PC-3 (cell line): ENCODE measurements at regions not wholly inside any gene's neighbourhood (a gene's known extent, or its start where the extent isn't known, plus 50 kb on each side); places are given as distances from the start of the nearest gene placed in this dataset.

Experiments used
- ATAC-seq: fragments of 200-7000 bp; cut with Tn5 transposase; 2 replicates; pipeline ENCODE4 v1.9.1; 2020; ENCODE audit warnings: mild to moderate bottlenecking, moderate library complexity
- BruUV-seq: library from RNA; stranded (reverse); fragments of 400-500 nt; replicated peaks from 2 replicates; lab custom pipeline; 2021; lab: Mats Ljungman, UMichigan
- CTCF ChIA-PET: fragments of 300-600 bp; sonication (Branson Sonifier 250); formaldehyde crosslinking; loops from one replicate; lab custom pipeline; 2022; ENCODE audit warnings: antibody characterized with exemption; lab: Charles Lee
- POLR2A ChIA-PET: fragments of 300-600 bp; sonication (Branson Sonifier 250); formaldehyde crosslinking; loops from one replicate; lab custom pipeline; 2022; ENCODE audit warnings: antibody characterized with exemption; ENCODE audit not compliant: unreplicated experiment; lab: Charles Lee
- DNase-seq: peaks from one replicate; pipeline ENCODE4 v3.0.0-alpha.2; 2015
- H2AFZ ChIP-seq: fragments of 300-600 bp; sonication (generic); 2 replicates; pipeline ENCODE4 v1.6.0; 2016; ENCODE audit warnings: antibody characterized with exemption, low read length
- H3F3A ChIP-seq: fragments of 300-600 bp; sonication (generic); one replicate; pipeline ENCODE4 v1.6.0; 2017; ENCODE audit warnings: antibody characterized with exemption, low read length, control low read depth, mild to moderate bottlenecking; ENCODE audit not compliant: unreplicated experiment
- H3K27ac ChIP-seq: fragments of 300-600 bp; sonication (generic); 2 replicates; pipeline ENCODE4 v1.5.1; 2016; ENCODE audit warnings: mild to moderate bottlenecking, low read length
- H3K27me3 ChIP-seq: fragments of 300-600 bp; sonication (generic); 2 replicates; pipeline ENCODE4 v1.6.1; 2016; ENCODE audit warnings: low read length, mixed read lengths
- H3K36me3 ChIP-seq: fragments of 300-600 bp; sonication (generic); 2 replicates; pipeline ENCODE4 v1.6.1; 2016; ENCODE audit warnings: low read depth, mixed run types, low read length, mixed read lengths
- H3K4me1 ChIP-seq: fragments of 300-600 bp; sonication (generic); 2 replicates; pipeline ENCODE4 v1.5.1; 2016; ENCODE audit warnings: low read length; ENCODE audit not compliant: insufficient read depth
- H3K4me2 ChIP-seq: fragments of 300-600 bp; sonication (generic); 2 replicates; pipeline ENCODE4 v1.6.0; 2016; ENCODE audit warnings: low read length
- H3K4me3 ChIP-seq: fragments of 300-600 bp; sonication (generic); 2 replicates; pipeline ENCODE4 v1.5.1; 2016; ENCODE audit warnings: mild to moderate bottlenecking, low read length, mixed read lengths
- H3K79me2 ChIP-seq: fragments of 300-600 bp; sonication (generic); 2 replicates; pipeline ENCODE4 v1.6.1; 2017; ENCODE audit warnings: low read length, mixed read lengths
- H3K9ac ChIP-seq: fragments of 300-600 bp; sonication (generic); 2 replicates; pipeline ENCODE4 v1.6.0; 2016; ENCODE audit warnings: mild to moderate bottlenecking, low read length
- H3K9me2 ChIP-seq: fragments of 300-600 bp; sonication (generic); replicated peaks from 2 replicates; pipeline ENCODE4 v1.6.1; 2016; ENCODE audit warnings: mixed run types, low read length, mixed read lengths
- H3K9me3 ChIP-seq: fragments of 300-600 bp; sonication (generic); 2 replicates; pipeline ENCODE4 v1.6.1; 2016; ENCODE audit warnings: low read length, mixed read lengths
- H4K20me1 ChIP-seq: fragments of 300-600 bp; sonication (generic); 2 replicates; pipeline ENCODE4 v1.6.1; 2016; ENCODE audit warnings: low read length, mixed read lengths
- CTCF ChIP-seq: fragments of 300-600 bp; sonication (generic); conservative IDR thresholded peaks from 2 replicates; pipeline ENCODE4 v1.5.1; 2017; ENCODE audit warnings: antibody characterized with exemption, low read depth, mild to moderate bottlenecking, low read length
- EZH2 ChIP-seq: fragments of 300-600 bp; sonication (generic); IDR thresholded peaks from one replicate; pipeline ENCODE4 v1.6.1; 2017; ENCODE audit warnings: antibody characterized with exemption, mild to moderate bottlenecking, low read length; ENCODE audit not compliant: unreplicated experiment
- EZH2phosphoT487 ChIP-seq: fragments of 300-600 bp; sonication (generic); IDR thresholded peaks from 2 replicates; pipeline ENCODE4 v1.6.1; 2018; ENCODE audit warnings: mild to moderate bottlenecking, antibody characterized with exemption, low read length, borderline replicate concordance
- intact Hi-C: fragments of 100-400 bp; cut with micrococcal nuclease; formaldehyde crosslinking; loops from 2 replicates; pipeline ENCODE4 v1.9.0; 2023

GRCh38 chr2:38160516-38160915, 84.6 kb upstream of the CYP1B1 start:
- Histone ChIP-seq H3K4me2 (no peak overlapping the region), H3K9me2 (no peaks in the 10 kb centered on the region), H3K36me3 (no peaks in the 10 kb centered on the region), H3K27me3 (no peaks in the 10 kb centered on the region), H4K20me1 (no peaks in the 10 kb centered on the region), H3K4me1 (no peaks in the 10 kb centered on the region), H2AFZ (no peak overlapping the region), H3K4me3 (no peak overlapping the region), H3F3A (no peaks in the 10 kb centered on the region), H3K9ac (no peak overlapping the region), H3K27ac (no peak overlapping the region), H3K9me3 (no peaks in the 10 kb centered on the region), H3K79me2 (no peaks in the 10 kb centered on the region)
- ChIA-PET CTCF (interaction anchor here (0.8 kb wide), 1 partner anchor 114 kb away, joined by 3 read pairs; no protein-coding TSS in a partner anchor), POLR2A (no interaction called here)
- TF ChIP-seq CTCF: no peak
- no peak for TF ChIP-seq EZH2phosphoT487
- TF ChIP-seq EZH2: no peak
- ATAC-seq (no peak), DNase-seq (no peak)
- BruUV-seq: no TSS peak
- intact Hi-C loops: no loop called here

- Histone ChIP-seq H3K36me3 (no peaks in the 10 kb centered on the region), H3K4me2 (no peak overlapping the region), H3K27me3 (no peaks in the 10 kb centered on the region), H3K4me1 (no peaks in the 10 kb centered on the region), H3F3A (no peaks in the 10 kb centered on the region), H2AFZ (no peak overlapping the region), H3K4me3 (no peak overlapping the region), H3K9me2 (no peaks in the 10 kb centered on the region), H3K9me3 (no peaks in the 10 kb centered on the region), H3K79me2 (no peaks in the 10 kb centered on the region), H3K9ac (no peak overlapping the region), H3K27ac (no peak overlapping the region), H4K20me1 (no peaks in the 10 kb centered on the region)
- ChIA-PET POLR2A (no interaction called here), CTCF (no interaction called here)
- ATAC-seq (no peak), DNase-seq (no peak)
- no TSS peak for BruUV-seq
- TF ChIP-seq CTCF: no peak
- no peak for TF ChIP-seq EZH2phosphoT487
- TF ChIP-seq EZH2: no peak
- intact Hi-C loops: no loop called here
These were observed 83.6 kb upstream of the CYP1B1 start for GRCh38 chr2:38159597-38159996.

- TF ChIP-seq EZH2 (no peak), EZH2phosphoT487 (no peak), CTCF (no peak)
- no peak for DNase-seq
- ChIA-PET CTCF (no interaction called here), POLR2A (no interaction called here)
- intact Hi-C loops: no loop called here
- no peaks in the 10 kb centered on the region for H3K4me1 ChIP-seq
- H3K27me3 ChIP-seq: no peaks in the 10 kb centered on the region
- H3F3A ChIP-seq: no peaks in the 10 kb centered on the region
- no TSS peak for BruUV-seq
- no peak overlapping the region for H2AFZ ChIP-seq
- H3K36me3 ChIP-seq: no peaks in the 10 kb centered on the region
- H3K27ac ChIP-seq: no peak overlapping the region
- H3K9me2 ChIP-seq: no peaks in the 10 kb centered on the region
- no peak overlapping the region for H3K4me3 ChIP-seq
- no peaks in the 10 kb centered on the region for H4K20me1 ChIP-seq
- no peaks in the 10 kb centered on the region for H3K9me3 ChIP-seq
- no peaks in the 10 kb centered on the region for H3K79me2 ChIP-seq
- no peak for ATAC-seq
- no peak overlapping the region for H3K4me2 ChIP-seq
- no peak overlapping the region for H3K9ac ChIP-seq
These were observed 83.2 kb upstream of the CYP1B1 start for GRCh38 chr2:38159191-38159590.
